ENCODE measurements at regions not wholly inside any gene's neighbourhood (a gene's known extent, or its start where the extent isn't known, plus 50 kb on each side); places are given as distances from the start of the nearest gene placed in this dataset.

GRCh38 chr10:64115471-64115870 lies 594.3 kb downstream of the REEP3 start:
- H2BK15ac ChIP-seq (ENCODE audit: low read depth, poor library complexity, severe bottlenecking) = no peak overlapping the region
- WGBS = no CpG with 5 or more reads among the region's 1 CpG
- H4K8ac ChIP-seq (ENCODE audit: low read length) = no peak overlapping the region

DNA sequence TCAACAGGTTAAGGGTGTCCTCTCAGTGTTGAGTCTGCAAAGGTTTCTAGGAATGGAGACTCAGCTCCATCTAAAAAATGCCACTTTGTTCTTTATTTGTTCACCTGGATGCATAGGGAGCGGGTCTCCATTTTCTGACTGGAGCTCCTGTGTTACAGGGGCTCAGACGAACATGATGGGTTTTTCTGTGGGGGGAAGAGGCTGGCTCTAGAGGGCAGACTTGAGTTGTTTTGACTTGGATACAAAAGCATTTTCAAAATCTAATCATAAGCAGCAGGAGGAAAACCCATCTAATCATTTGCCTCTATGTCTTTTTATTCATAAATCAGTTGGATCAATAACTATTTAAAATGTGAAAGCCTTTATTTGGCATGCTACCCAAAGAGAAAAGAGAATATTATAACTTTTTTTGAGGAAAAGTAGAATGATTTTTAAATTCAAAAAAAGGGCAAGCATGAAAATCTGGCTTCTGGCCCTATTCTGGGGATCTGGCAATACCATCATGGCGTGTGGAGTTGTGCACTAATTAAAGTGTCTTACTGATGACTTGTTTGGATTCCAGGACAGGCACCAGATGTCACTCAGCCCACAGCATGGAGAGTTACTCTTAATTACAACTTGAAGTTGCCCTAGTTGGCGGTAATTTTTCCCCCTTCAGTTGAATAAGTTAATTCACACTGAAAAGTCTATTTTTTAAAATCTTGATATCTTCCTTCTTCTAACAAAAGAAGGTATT lies 594.9 kb downstream of the REEP3 start:
- Histone ChIP-seq H3K4me1 (ENCODE audit: control insufficient read depth, insufficient read depth, low read depth, low read length) (no peaks in the 10 kb centered on the region), H3K9ac (ENCODE audit: low read length) (no peak overlapping the region), H3K27me3 (ENCODE audit: control insufficient read depth in 1 of 2, insufficient read depth in 1 of 2, low read length in 2 of 2) (peaks cover 0 to 4% of the 10 kb centered on the region in 2 experiments), H3K4me3 (ENCODE audit: insufficient read depth in 1 of 2, low read depth in 1 of 2, low read length in 2 of 2) (no peak overlapping the region), H3K4me2 (ENCODE audit: low read length, poor library complexity, severe bottlenecking) (no peak overlapping the region), H3K14ac (ENCODE audit: low read length in 2 of 2) (no peak overlapping the region), H3K27ac (ENCODE audit: low read length, poor library complexity, severe bottlenecking) (no peak overlapping the region), H3K9me3 (ENCODE audit: control insufficient read depth, low read length) (no peaks in the 10 kb centered on the region), H2BK12ac (ENCODE audit: low read length in 2 of 2) (no peak overlapping the region), H4K91ac (ENCODE audit: low read length) (no peak overlapping the region), H2BK120ac (ENCODE audit: low read depth, low read length) (no peak overlapping the region), H2AFZ (ENCODE audit: low read depth, low read length) (no peak overlapping the region), H3K79me1 (replicated peaks; ENCODE audit: low read length, poor library complexity, severe bottlenecking) (no peaks in the 10 kb centered on the region), H4K8ac (ENCODE audit: low read length) (no peak overlapping the region), H3K18ac (ENCODE audit: low read depth in 1 of 2, low read length in 2 of 2) (no peak overlapping the region), H2BK5ac (ENCODE audit: low read depth, low read length, poor library complexity, severe bottlenecking) (no peak overlapping the region), H2AK5ac (ENCODE audit: low read length, severe bottlenecking) (no peak overlapping the region), H3K4ac (ENCODE audit: low read depth in 1 of 2, low read length in 2 of 2) (no peak overlapping the region), H2BK15ac (ENCODE audit: low read depth, poor library complexity, severe bottlenecking) (no peak overlapping the region), H3K23ac (ENCODE audit: low read length in 2 of 2) (no peak overlapping the region), H3K36me3 (ENCODE audit: control insufficient read depth in 1 of 2, insufficient read depth in 2 of 2, low read depth in 1 of 2, low read length in 2 of 2) (no peaks in the 10 kb centered on the region)
- 67% methylated on average over 2 of the region's 4 CpGs for WGBS
- DNase-seq = peak; percentile 4

More at GRCh38 chr10:64115471-64115870, 594.3 kb downstream of the REEP3 start:
- H3K14ac ChIP-seq (ENCODE audit: low read length in 2 of 2) = no peak overlapping the region
- H3K4ac ChIP-seq (ENCODE audit: low read depth in 1 of 2, low read length in 2 of 2) = no peak overlapping the region
- H3K18ac ChIP-seq (ENCODE audit: low read depth in 1 of 2, low read length in 2 of 2) = no peak overlapping the region
- H3K27me3 ChIP-seq (ENCODE audit: control insufficient read depth in 1 of 2, insufficient read depth in 1 of 2, low read length in 2 of 2) = peaks cover 0 to 4% of the 10 kb centered on the region in 2 experiments
- no peak overlapping the region for H2BK12ac ChIP-seq (ENCODE audit: low read length in 2 of 2)
- no peak overlapping the region for H2BK5ac ChIP-seq (ENCODE audit: low read depth, low read length, poor library complexity, severe bottlenecking)
- H3K79me1 ChIP-seq (replicated peaks; ENCODE audit: low read length, poor library complexity, severe bottlenecking) = no peaks in the 10 kb centered on the region
- H3K9me3 ChIP-seq (ENCODE audit: control insufficient read depth, low read length) = no peaks in the 10 kb centered on the region
- no peak overlapping the region for H3K9ac ChIP-seq (ENCODE audit: low read length)
- no peak overlapping the region for H2AK5ac ChIP-seq (ENCODE audit: low read length, severe bottlenecking)
- DNase-seq = no peak
- no peaks in the 10 kb centered on the region for H3K4me1 ChIP-seq (ENCODE audit: control insufficient read depth, insufficient read depth, low read depth, low read length)
- no peak overlapping the region for H3K4me2 ChIP-seq (ENCODE audit: low read length, poor library complexity, severe bottlenecking)
- no peak overlapping the region for H4K91ac ChIP-seq (ENCODE audit: low read length)
- no peak overlapping the region for H2BK120ac ChIP-seq (ENCODE audit: low read depth, low read length)
- H3K36me3 ChIP-seq (ENCODE audit: control insufficient read depth in 1 of 2, insufficient read depth in 2 of 2, low read depth in 1 of 2, low read length in 2 of 2) = no peaks in the 10 kb centered on the region
- H3K4me3 ChIP-seq (ENCODE audit: insufficient read depth in 1 of 2, low read depth in 1 of 2, low read length in 2 of 2) = no peak overlapping the region
- no peak overlapping the region for H3K27ac ChIP-seq (ENCODE audit: low read length, poor library complexity, severe bottlenecking)
- H3K23ac ChIP-seq (ENCODE audit: low read length in 2 of 2) = no peak overlapping the region
- no peak overlapping the region for H2AFZ ChIP-seq (ENCODE audit: low read depth, low read length)

- Histone ChIP-seq H3K9ac (ENCODE audit: low read length) (no peak overlapping the region), H3K4me1 (ENCODE audit: control insufficient read depth, insufficient read depth, low read depth, low read length) (no peaks in the 10 kb centered on the region), H3K27me3 (ENCODE audit: control insufficient read depth in 1 of 2, insufficient read depth in 1 of 2, low read length in 2 of 2) (peaks cover 0 to 4% of the 10 kb centered on the region in 2 experiments), H4K8ac (ENCODE audit: low read length) (no peak overlapping the region), H2AK5ac (ENCODE audit: low read length, severe bottlenecking) (no peak overlapping the region), H3K23ac (ENCODE audit: low read length in 2 of 2) (no peak overlapping the region), H3K79me1 (replicated peaks; ENCODE audit: low read length, poor library complexity, severe bottlenecking) (no peaks in the 10 kb centered on the region), H3K36me3 (ENCODE audit: control insufficient read depth in 1 of 2, insufficient read depth in 2 of 2, low read depth in 1 of 2, low read length in 2 of 2) (no peaks in the 10 kb centered on the region), H2BK120ac (ENCODE audit: low read depth, low read length) (no peak overlapping the region), H3K4me3 (ENCODE audit: insufficient read depth in 1 of 2, low read depth in 1 of 2, low read length in 2 of 2) (no peak overlapping the region), H2BK5ac (ENCODE audit: low read depth, low read length, poor library complexity, severe bottlenecking) (no peak overlapping the region), H2BK12ac (ENCODE audit: low read length in 2 of 2) (no peak overlapping the region), H2BK15ac (ENCODE audit: low read depth, poor library complexity, severe bottlenecking) (no peak overlapping the region), H3K9me3 (ENCODE audit: control insufficient read depth, low read length) (no peaks in the 10 kb centered on the region), H3K4me2 (ENCODE audit: low read length, poor library complexity, severe bottlenecking) (no peak overlapping the region), H3K4ac (ENCODE audit: low read depth in 1 of 2, low read length in 2 of 2) (no peak overlapping the region), H2AFZ (ENCODE audit: low read depth, low read length) (no peak overlapping the region), H3K14ac (ENCODE audit: low read length in 2 of 2) (no peak overlapping the region), H4K91ac (ENCODE audit: low read length) (no peak overlapping the region), H3K18ac (ENCODE audit: low read depth in 1 of 2, low read length in 2 of 2) (no peak overlapping the region), H3K27ac (ENCODE audit: low read length, poor library complexity, severe bottlenecking) (no peak overlapping the region)
- DNase-seq = no peak
- 40% methylated on average over 1 of the region's 1 CpG for WGBS
Measured at GRCh38 chr10:64116707-64117106, 595.5 kb downstream of the REEP3 start.

- H3K9me3 ChIP-seq (ENCODE audit: control insufficient read depth, low read length) = no peaks in the 10 kb centered on the region
- no peak overlapping the region for H3K4me2 ChIP-seq (ENCODE audit: low read length, poor library complexity, severe bottlenecking)
- WGBS = 75% methylated on average over 2 of the region's 2 CpGs
- no peak overlapping the region for H3K14ac ChIP-seq (ENCODE audit: low read length in 2 of 2)
- no peak overlapping the region for H2BK5ac ChIP-seq (ENCODE audit: low read depth, low read length, poor library complexity, severe bottlenecking)
- H3K4me3 ChIP-seq (ENCODE audit: insufficient read depth in 1 of 2, low read depth in 1 of 2, low read length in 2 of 2) = no peak overlapping the region
- H2BK120ac ChIP-seq (ENCODE audit: low read depth, low read length) = no peak overlapping the region
- H4K91ac ChIP-seq (ENCODE audit: low read length) = no peak overlapping the region
- no peak overlapping the region for H4K8ac ChIP-seq (ENCODE audit: low read length)
- H2BK15ac ChIP-seq (ENCODE audit: low read depth, poor library complexity, severe bottlenecking) = no peak overlapping the region
- no peak overlapping the region for H3K18ac ChIP-seq (ENCODE audit: low read depth in 1 of 2, low read length in 2 of 2)
- H3K9ac ChIP-seq (ENCODE audit: low read length) = no peak overlapping the region
- H2BK12ac ChIP-seq (ENCODE audit: low read length in 2 of 2) = no peak overlapping the region
- H3K23ac ChIP-seq (ENCODE audit: low read length in 2 of 2) = no peak overlapping the region
- peaks cover 0 to 4% of the 10 kb centered on the region in 2 experiments for H3K27me3 ChIP-seq (ENCODE audit: control insufficient read depth in 1 of 2, insufficient read depth in 1 of 2, low read length in 2 of 2)
- no peak for DNase-seq
- H2AK5ac ChIP-seq (ENCODE audit: low read length, severe bottlenecking) = no peak overlapping the region
- no peaks in the 10 kb centered on the region for H3K4me1 ChIP-seq (ENCODE audit: control insufficient read depth, insufficient read depth, low read depth, low read length)
- no peaks in the 10 kb centered on the region for H3K79me1 ChIP-seq (replicated peaks; ENCODE audit: low read length, poor library complexity, severe bottlenecking)
- H3K27ac ChIP-seq (ENCODE audit: low read length, poor library complexity, severe bottlenecking) = no peak overlapping the region
- no peak overlapping the region for H2AFZ ChIP-seq (ENCODE audit: low read depth, low read length)
- no peaks in the 10 kb centered on the region for H3K36me3 ChIP-seq (ENCODE audit: control insufficient read depth in 1 of 2, insufficient read depth in 2 of 2, low read depth in 1 of 2, low read length in 2 of 2)
- no peak overlapping the region for H3K4ac ChIP-seq (ENCODE audit: low read depth in 1 of 2, low read length in 2 of 2)
Measured at GRCh38 chr10:64118736-64119135, 597.5 kb downstream of the REEP3 start.

Data from mesenchymal stem cell (in vitro differentiated cells and primary cell).